ENCODE measurements at regions not wholly inside any gene's neighbourhood (a gene's known extent, or its start where the extent isn't known, plus 50 kb on each side); places are given as distances from the start of the nearest gene placed in this dataset.

- BruUV-seq (replicated peaks) = no TSS peak
- Histone ChIP-seq H4K20me1 (ENCODE audit: insufficient read depth) (no peaks in the 10 kb centered on the region), H3K79me2 (ENCODE audit: insufficient read depth, low read length) (no peaks in the 10 kb centered on the region), H3K36me3 (ENCODE audit: control insufficient read depth in 1 of 2, insufficient read depth in 2 of 2, low read length in 2 of 2) (no peaks in the 10 kb centered on the region), H3K4me3 (replicated peaks in 1 of 2; ENCODE audit: low read depth in 1 of 2, low read length in 2 of 2) (no peak overlapping the region), H3K9ac (ENCODE audit: low read length) (no peak overlapping the region), H3K27me3 (ENCODE audit: insufficient read depth, low read length) (no peaks in the 10 kb centered on the region), H3K9me3 (ENCODE audit: control insufficient read depth in 1 of 2, insufficient read depth in 1 of 2, low read depth in 1 of 2, low read length in 2 of 2) (no peaks in the 10 kb centered on the region), H3K27ac (ENCODE audit: low read depth, low read length) (no peak overlapping the region), H2AFZ (ENCODE audit: low read depth, low read length, poor library complexity, severe bottlenecking) (no peak overlapping the region), H3K4me1 (ENCODE audit: control insufficient read depth in 1 of 2, insufficient read depth in 2 of 2, low read length in 2 of 2) (no peaks in the 10 kb centered on the region), H3K9me2 (ENCODE audit: insufficient read depth) (no peaks in the 10 kb centered on the region), H3K4me2 (ENCODE audit: low read length) (no peak overlapping the region)
- ChIA-PET RAD21 (ENCODE audit: low non-redundant PET in 1 of 2, low total read pairs in 2 of 2, uncharacterized antibody in 2 of 2, unreplicated experiment in 2 of 2) (no interaction called here), CTCF (no interaction called here), POLR2A (no interaction called here)
- ATAC-seq = no peak
- TF ChIP-seq SIN3A (IDR thresholded peaks at IDR 0.05; ENCODE audit: low read depth) (no peak), CTCF (IDR thresholded peaks at IDR 0.05 in 2 of 3, conservative IDR thresholded peaks at IDR 0.05 in 1 of 3; ENCODE audit: borderline replicate concordance in 1 of 3, insufficient read depth in 1 of 3, low read depth in 2 of 3, low read length in 2 of 3) (no peak), EZH2phosphoT487 (IDR thresholded peaks at IDR 0.05; ENCODE audit: borderline replicate concordance) (no peak), ATF3 (IDR thresholded peaks at IDR 0.05) (no peak), RAD21 (IDR thresholded peaks at IDR 0.05; ENCODE audit: low read depth) (no peak)
- no peak for DNase-seq (ENCODE audit: low read depth, low spot score)
- intact Hi-C loops (cut with micrococcal nuclease) = no loop called here
Measured at GRCh38 chr20:11791835-11792567, 125.7 kb upstream of the BTBD3 start.

GRCh38 chr20:11792568-11792953, 125.1 kb upstream of the BTBD3 start:
- CTCF ChIA-PET = no interaction called here
- no peaks in the 10 kb centered on the region for H4K20me1 ChIP-seq (ENCODE audit: insufficient read depth)
- H3K4me1 ChIP-seq (ENCODE audit: control insufficient read depth in 1 of 2, insufficient read depth in 2 of 2, low read length in 2 of 2) = no peaks in the 10 kb centered on the region
- no peaks in the 10 kb centered on the region for H3K36me3 ChIP-seq (ENCODE audit: control insufficient read depth in 1 of 2, insufficient read depth in 2 of 2, low read length in 2 of 2)
- H3K4me3 ChIP-seq (replicated peaks in 1 of 2; ENCODE audit: low read depth in 1 of 2, low read length in 2 of 2) = no peak overlapping the region
- H3K4me2 ChIP-seq (ENCODE audit: low read length) = no peak overlapping the region
- POLR2A ChIA-PET = no interaction called here
- no peaks in the 10 kb centered on the region for H3K27me3 ChIP-seq (ENCODE audit: insufficient read depth, low read length)
- intact Hi-C loops (cut with micrococcal nuclease) = no loop called here
- ATAC-seq = no peak
- no peak overlapping the region for H3K9ac ChIP-seq (ENCODE audit: low read length)
- DNase-seq (ENCODE audit: low read depth, low spot score) = no peak
- H3K79me2 ChIP-seq (ENCODE audit: insufficient read depth, low read length) = no peaks in the 10 kb centered on the region
- H2AFZ ChIP-seq (ENCODE audit: low read depth, low read length, poor library complexity, severe bottlenecking) = no peak overlapping the region
- no TSS peak for BruUV-seq (replicated peaks)
- no peak overlapping the region for H3K27ac ChIP-seq (ENCODE audit: low read depth, low read length)
- RAD21 ChIA-PET (ENCODE audit: low non-redundant PET in 1 of 2, low total read pairs in 2 of 2, uncharacterized antibody in 2 of 2, unreplicated experiment in 2 of 2) = no interaction called here
- no peaks in the 10 kb centered on the region for H3K9me2 ChIP-seq (ENCODE audit: insufficient read depth)
- H3K9me3 ChIP-seq (ENCODE audit: control insufficient read depth in 1 of 2, insufficient read depth in 1 of 2, low read depth in 1 of 2, low read length in 2 of 2) = no peaks in the 10 kb centered on the region
- no peak for TF ChIP-seq SP1 (IDR thresholded peaks at IDR 0.05; ENCODE audit: low read depth)
- no peak for TF ChIP-seq SRF (IDR thresholded peaks at IDR 0.05; ENCODE audit: low read depth)
- TF ChIP-seq CTCF (IDR thresholded peaks at IDR 0.05 in 2 of 3, conservative IDR thresholded peaks at IDR 0.05 in 1 of 3; ENCODE audit: borderline replicate concordance in 1 of 3, insufficient read depth in 1 of 3, low read depth in 2 of 3, low read length in 2 of 3) = no peak
- no peak for TF ChIP-seq ZBTB33 (IDR thresholded peaks at IDR 0.05; ENCODE audit: extremely low read depth, insufficient replicate concordance, low read length)
